Smooth muscle cell (in vitro differentiated cells): ENCODE measurements at regions not wholly inside any gene's neighbourhood (a gene's known extent, or its start where the extent isn't known, plus 50 kb on each side); places are given as distances from the start of the nearest gene placed in this dataset. TPM values are rescaled to one million over a fixed set of nuclear protein-coding genes. Genes with fewer than 3 reads are reported as not detected.
"Not testable (repeated sequence)": the region's sequence is repeated elsewhere in the genome, so short reads cannot be mapped to it uniquely, and the experiment has no call there.

Source experiments
- DNase-seq: peaks from one replicate; lab custom pipeline; 2025; ENCODE audit not compliant: unreplicated experiment; lab: John Stamatoyannopoulos, UW
- H2AFZ ChIP-seq: fragments of 200-600 bp; sonication (generic); 2 replicates; pipeline ENCODE4 v1.6.0; 2016; ENCODE audit warnings: antibody characterized with exemption, low read depth, mild to moderate bottlenecking
- H3F3A ChIP-seq: fragments of 200-600 bp; sonication (generic); 2 replicates; pipeline ENCODE4 v1.6.0; 2017; ENCODE audit warnings: antibody characterized with exemption, low read depth
- H3K27ac ChIP-seq: fragments of 200-600 bp; sonication (generic); 2 replicates; pipeline ENCODE4 v1.5.1; 2016; ENCODE audit warnings: low read depth, mild to moderate bottlenecking
- H3K27me3 ChIP-seq: fragments of 200-600 bp; sonication (generic); 2 replicates; pipeline ENCODE4 v1.6.1; 2016; ENCODE audit warnings: low read depth, mild to moderate bottlenecking
- H3K36me3 ChIP-seq: fragments of 200-600 bp; sonication (generic); 2 replicates; pipeline ENCODE4 v1.5.1; 2016; ENCODE audit warnings: low read depth
- H3K4me1 ChIP-seq: fragments of 200-600 bp; sonication (generic); 2 replicates; pipeline ENCODE4 v1.5.1; 2016; ENCODE audit warnings: low read depth
- H3K4me2 ChIP-seq: fragments of 200-600 bp; sonication (generic); 2 replicates; pipeline ENCODE4 v1.6.0; 2016; ENCODE audit warnings: mild to moderate bottlenecking
- H3K4me3 ChIP-seq: fragments of 200-600 bp; sonication (generic); 2 replicates; pipeline ENCODE4 v1.5.1; 2016; ENCODE audit warnings: mild to moderate bottlenecking
- H3K79me2 ChIP-seq: fragments of 200-600 bp; sonication (generic); 2 replicates; pipeline ENCODE4 v1.6.0; 2016; ENCODE audit warnings: low read depth, mild to moderate bottlenecking
- H3K9ac ChIP-seq: fragments of 200-600 bp; sonication (generic); 2 replicates; pipeline ENCODE4 v1.6.0; 2016; ENCODE audit warnings: low read depth
- H3K9me3 ChIP-seq: fragments of 200-600 bp; sonication (generic); replicated peaks from 2 replicates; pipeline ENCODE4 v1.5.1; 2016; ENCODE audit warnings: low read depth
- H4K20me1 ChIP-seq: fragments of 200-600 bp; sonication (generic); 2 replicates; pipeline ENCODE4 v1.6.0; 2016; ENCODE audit warnings: low read depth
- WGBS: methylation state at CpG from one replicate; pipeline ENCODE4 v1.1.7; 2016; ENCODE audit warnings: low lambda C conversion rate; 5-methylcytosine and 5-hydroxymethylcytosine counted together
- small RNA-seq: library from RNA; depleted of rRNA; stranded (forward); fragments of <200 nt; gene quantifications from one replicate; pipeline ENCODE3, GENCODE V24; 2014
- TF ChIP-seq, protein P1 (sequence below): fragments of 200-600 bp; sonication (generic); IDR thresholded peaks from 2 replicates; pipeline ENCODE4 v1.5.1; 2017; ENCODE audit warnings: borderline replicate concordance, mild to moderate bottlenecking, antibody characterized with exemption; ENCODE audit not compliant: insufficient read depth, poor library complexity, severe bottlenecking

DNA sequence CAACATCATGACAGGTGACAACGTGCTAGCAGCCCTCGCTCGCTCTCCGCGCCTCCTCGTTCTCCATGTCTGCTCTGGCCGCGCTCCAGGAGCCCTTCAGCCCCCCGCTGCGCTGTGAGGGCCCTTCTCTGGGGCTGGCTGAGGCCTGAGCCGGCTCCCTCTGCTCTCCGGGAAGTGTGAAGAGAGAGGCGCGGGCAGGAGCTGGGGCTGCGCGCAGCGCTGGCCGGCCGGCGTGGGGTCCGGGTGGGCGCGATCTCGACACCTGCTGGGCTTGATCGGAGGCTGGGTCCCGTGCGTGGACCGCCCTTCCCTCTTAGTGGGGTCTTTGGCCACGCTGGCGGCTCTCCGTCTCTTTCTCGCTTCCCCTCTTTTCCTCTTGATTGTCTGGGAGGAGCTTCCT, 195.5 kb downstream of the ANKRD30BL start:
- H3K9ac ChIP-seq, result no peak overlapping the region
- no peaks in the 10 kb centered on the region for H3K36me3 ChIP-seq
- H3K27me3 ChIP-seq, result no peaks in the 10 kb centered on the region
- H4K20me1 ChIP-seq, result no peaks in the 10 kb centered on the region
- H3K27ac ChIP-seq, result no peak overlapping the region
- no peak overlapping the region for H2AFZ ChIP-seq
- 96% methylated on average over 32 of the region's 32 CpGs for WGBS
- no peaks in the 10 kb centered on the region for H3K9me3 ChIP-seq
- no peaks in the 10 kb centered on the region for H3K4me1 ChIP-seq
- H3K79me2 ChIP-seq, result no peaks in the 10 kb centered on the region
- TF ChIP-seq, protein P1, sequence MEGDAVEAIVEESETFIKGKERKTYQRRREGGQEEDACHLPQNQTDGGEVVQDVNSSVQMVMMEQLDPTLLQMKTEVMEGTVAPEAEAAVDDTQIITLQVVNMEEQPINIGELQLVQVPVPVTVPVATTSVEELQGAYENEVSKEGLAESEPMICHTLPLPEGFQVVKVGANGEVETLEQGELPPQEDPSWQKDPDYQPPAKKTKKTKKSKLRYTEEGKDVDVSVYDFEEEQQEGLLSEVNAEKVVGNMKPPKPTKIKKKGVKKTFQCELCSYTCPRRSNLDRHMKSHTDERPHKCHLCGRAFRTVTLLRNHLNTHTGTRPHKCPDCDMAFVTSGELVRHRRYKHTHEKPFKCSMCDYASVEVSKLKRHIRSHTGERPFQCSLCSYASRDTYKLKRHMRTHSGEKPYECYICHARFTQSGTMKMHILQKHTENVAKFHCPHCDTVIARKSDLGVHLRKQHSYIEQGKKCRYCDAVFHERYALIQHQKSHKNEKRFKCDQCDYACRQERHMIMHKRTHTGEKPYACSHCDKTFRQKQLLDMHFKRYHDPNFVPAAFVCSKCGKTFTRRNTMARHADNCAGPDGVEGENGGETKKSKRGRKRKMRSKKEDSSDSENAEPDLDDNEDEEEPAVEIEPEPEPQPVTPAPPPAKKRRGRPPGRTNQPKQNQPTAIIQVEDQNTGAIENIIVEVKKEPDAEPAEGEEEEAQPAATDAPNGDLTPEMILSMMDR, result no peak
- H3F3A ChIP-seq, result no peaks in the 10 kb centered on the region
- H3K4me2 ChIP-seq, result no peak overlapping the region
- DNase-seq, result no peak
- no peak overlapping the region for H3K4me3 ChIP-seq

DNA sequence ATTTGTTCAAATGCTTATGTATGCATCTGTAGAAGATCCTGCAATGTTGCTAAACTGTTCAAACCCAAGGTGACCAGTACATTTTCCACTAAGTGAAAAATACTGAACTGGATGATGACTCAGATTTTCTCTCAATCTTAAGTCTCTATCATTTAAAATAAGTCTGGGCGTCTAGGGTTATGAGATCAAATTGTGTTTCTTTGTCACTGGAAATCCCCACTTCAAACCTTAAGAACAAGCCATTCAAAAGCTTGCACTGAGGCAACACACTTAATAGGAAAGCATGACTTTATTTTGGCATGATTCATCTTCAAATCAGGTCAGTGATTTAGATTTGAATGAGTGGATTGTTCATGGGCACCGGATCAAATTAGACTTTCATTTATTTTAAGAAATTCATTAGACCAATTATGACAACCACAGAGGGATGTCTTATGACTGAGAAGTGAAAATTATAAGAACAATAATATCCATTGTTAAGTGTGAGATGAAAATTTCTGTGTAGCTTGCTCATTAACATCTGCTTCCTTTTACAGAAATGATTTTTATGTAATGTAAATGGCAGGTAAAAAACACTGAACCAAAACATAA, 203.6 kb downstream of the ANKRD30BL start:
- H3K9ac ChIP-seq, DNase-seq, H3K4me2 ChIP-seq, H3K79me2 ChIP-seq, H3K4me3 ChIP-seq, H2AFZ ChIP-seq, H3F3A ChIP-seq, H3K27ac ChIP-seq, H4K20me1 ChIP-seq, H3K4me1 ChIP-seq, H3K9me3 ChIP-seq, H3K36me3 ChIP-seq, H3K27me3 ChIP-seq: not testable (repeated sequence)
- WGBS, result 82% methylated on average over 2 of the region's 2 CpGs

DNA sequence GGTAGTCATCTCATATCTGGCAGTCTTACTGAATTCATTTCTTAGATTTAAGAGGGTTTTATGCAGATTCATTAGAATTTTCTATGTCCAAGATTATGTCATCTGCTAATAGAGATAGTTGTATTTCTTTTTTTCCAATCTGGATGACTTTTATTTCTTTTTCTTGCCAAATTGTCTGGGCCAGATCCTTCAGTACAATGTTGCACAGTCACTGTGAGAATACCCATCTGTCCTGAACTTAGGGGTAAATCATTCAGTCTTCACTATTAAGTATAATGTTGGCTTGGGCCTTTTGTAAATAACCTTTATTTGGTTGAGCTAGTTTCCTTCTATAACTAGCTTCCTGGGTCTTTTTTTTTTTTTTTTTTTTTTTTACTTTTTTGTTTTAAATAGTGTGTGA, 213.1 kb downstream of the ANKRD30BL start:
- H3K9ac ChIP-seq, H3K27ac ChIP-seq, H3K9me3 ChIP-seq, H2AFZ ChIP-seq, H3K4me3 ChIP-seq, H3F3A ChIP-seq, H3K79me2 ChIP-seq, H4K20me1 ChIP-seq, H3K27me3 ChIP-seq, H3K4me2 ChIP-seq, H3K36me3 ChIP-seq, H3K4me1 ChIP-seq, DNase-seq: not testable (repeated sequence)

DNA sequence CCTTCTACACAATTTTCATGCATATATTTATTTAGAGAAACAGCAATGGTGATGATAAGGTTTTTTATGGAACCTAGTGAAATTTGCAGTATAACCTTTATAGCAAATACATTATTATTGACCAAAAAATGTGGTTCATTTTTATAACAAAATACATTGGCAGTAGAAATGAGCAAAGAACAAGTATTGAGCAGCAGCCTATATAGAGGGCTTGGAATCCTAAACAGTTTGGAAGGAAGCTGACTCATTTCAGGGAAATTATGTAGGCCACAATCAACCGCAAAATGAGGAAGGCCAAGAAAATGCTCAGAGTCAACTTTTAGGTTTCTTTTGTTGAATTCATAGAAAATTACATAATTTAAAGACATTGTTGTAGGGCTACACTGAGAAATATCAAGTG, 238.5 kb downstream of the ANKRD30BL start:
- H2AFZ ChIP-seq, H3K27me3 ChIP-seq, H3F3A ChIP-seq, H3K79me2 ChIP-seq, H3K4me2 ChIP-seq, H3K9me3 ChIP-seq, H3K9ac ChIP-seq, DNase-seq, H3K4me3 ChIP-seq, H3K36me3 ChIP-seq, H3K27ac ChIP-seq, H4K20me1 ChIP-seq, H3K4me1 ChIP-seq: not testable (repeated sequence)
- 64% methylated on average over 1 of the region's 1 CpG for WGBS

DNA sequence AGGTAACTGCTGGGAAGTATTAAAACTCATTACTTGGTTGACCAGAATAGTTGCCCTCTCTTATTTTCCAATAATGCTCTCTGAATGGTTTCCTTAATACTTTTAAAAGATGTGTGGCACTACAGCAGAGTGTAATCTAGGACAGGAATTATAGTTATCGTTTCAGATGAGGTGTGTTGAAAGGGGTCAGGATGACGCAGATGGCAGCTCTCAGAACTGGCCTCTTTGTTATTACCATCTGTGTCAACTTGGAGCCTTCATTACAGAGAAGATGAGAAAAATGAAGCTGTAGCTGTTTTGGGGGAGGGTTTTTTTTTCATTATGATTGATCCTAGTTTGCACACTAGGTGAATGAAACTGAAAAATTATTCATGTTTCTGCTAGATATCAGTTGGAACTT, 238.9 kb downstream of the ANKRD30BL start:
- not testable (repeated sequence) for H3K9ac ChIP-seq, H3K4me2 ChIP-seq, H2AFZ ChIP-seq, H3K27ac ChIP-seq, H3K4me1 ChIP-seq, DNase-seq, H3K79me2 ChIP-seq, H3F3A ChIP-seq, H3K9me3 ChIP-seq, H3K4me3 ChIP-seq, H4K20me1 ChIP-seq, H3K36me3 ChIP-seq, H3K27me3 ChIP-seq
- 76% methylated on average over 2 of the region's 2 CpGs for WGBS

Small RNA genes in the stretch of these regions (small RNA-seq; reads per million reads assigned to genes)
- gene AC093787.1, result not detected
